Osteoblast (primary cell): ENCODE measurements at regions not wholly inside any gene's neighbourhood (a gene's known extent, or its start where the extent isn't known, plus 50 kb on each side); places are given as distances from the start of the nearest gene placed in this dataset.

Experiments used
- DNase-seq: peaks from one replicate; pipeline ENCODE4 v3.0.0; 2011; ENCODE audit warnings: low spot score, mixed read lengths; ENCODE audit not compliant: insufficient read length; ENCODE audit errors: missing footprints
- H2AFZ ChIP-seq: 2 replicates; pipeline ENCODE4 v1.6.0; 2011; ENCODE audit warnings: mild to moderate bottlenecking, low read length
- H3K27ac ChIP-seq: 2 replicates; pipeline ENCODE4 v1.5.1; 2011; ENCODE audit warnings: mild to moderate bottlenecking, low read depth, low read length, moderate library complexity
- H3K27me3 ChIP-seq: 2 replicates; pipeline ENCODE4 v1.6.0; 2012; ENCODE audit warnings: mild to moderate bottlenecking, control low read depth, inconsistent platforms, low read length, moderate library complexity; ENCODE audit not compliant: insufficient read depth
- H3K36me3 ChIP-seq: 2 replicates; pipeline ENCODE4 v1.5.1; 2011; ENCODE audit warnings: mild to moderate bottlenecking, low read length, control low read depth, moderate library complexity; ENCODE audit not compliant: insufficient read depth
- H3K4me1 ChIP-seq: 2 replicates; pipeline ENCODE4 v1.5.1; 2011; ENCODE audit warnings: mild to moderate bottlenecking, low read length, control low read depth, moderate library complexity; ENCODE audit not compliant: insufficient read depth
- H3K4me2 ChIP-seq: 2 replicates; pipeline ENCODE4 v1.6.0; 2011; ENCODE audit warnings: mild to moderate bottlenecking, low read length; ENCODE audit not compliant: insufficient read depth
- H3K4me3 ChIP-seq: fragments of 200-600 bp; sonication (generic); 3 replicates; pipeline ENCODE4 v1.5.1; 2012; ENCODE audit warnings: mild to moderate bottlenecking, low read length, inconsistent platforms; ENCODE audit not compliant: insufficient read depth
- H3K79me2 ChIP-seq: 2 replicates; pipeline ENCODE4 v1.6.0; 2012; ENCODE audit warnings: mild to moderate bottlenecking, low read length, control low read depth, inconsistent platforms; ENCODE audit not compliant: insufficient read depth
- H3K9me3 ChIP-seq: 2 replicates; pipeline ENCODE4 v1.5.1; 2011; ENCODE audit warnings: low read depth, low read length, control low read depth
- H4K20me1 ChIP-seq: 2 replicates; pipeline ENCODE4 v1.6.0; 2012; ENCODE audit warnings: mild to moderate bottlenecking, low read length, control low read depth; ENCODE audit not compliant: insufficient read depth
- CTCF ChIP-seq: IDR thresholded peaks from 2 replicates; pipeline ENCODE4 v1.5.1; 2011; ENCODE audit warnings: mild to moderate bottlenecking, low read depth, low read length, moderate library complexity; ENCODE audit errors: extremely low read depth

GRCh38 chr3:113063126-113063894 lies 72.5 kb downstream of the GTPBP8 start:
- Histone ChIP-seq H3K27ac (no peak overlapping the region), H3K4me2 (no peak overlapping the region), H3K79me2 (no peaks in the 10 kb centered on the region), H3K36me3 (no peaks in the 10 kb centered on the region), H4K20me1 (no peaks in the 10 kb centered on the region), H3K27me3 (no peaks in the 10 kb centered on the region), H3K4me3 (no peak overlapping the region), H3K9me3 (no peaks in the 10 kb centered on the region), H2AFZ (no peak overlapping the region), H3K4me1 (no peaks in the 10 kb centered on the region)
- DNase-seq, result no peak
- no peak for TF ChIP-seq CTCF

- H3K27ac ChIP-seq, result no peak overlapping the region
- no peaks in the 10 kb centered on the region for H3K9me3 ChIP-seq
- no peak for TF ChIP-seq CTCF
- no peaks in the 10 kb centered on the region for H3K4me1 ChIP-seq
- no peaks in the 10 kb centered on the region for H3K36me3 ChIP-seq
- no peak overlapping the region for H2AFZ ChIP-seq
- no peak overlapping the region for H3K4me2 ChIP-seq
- no peak for DNase-seq
- no peaks in the 10 kb centered on the region for H3K79me2 ChIP-seq
- H3K27me3 ChIP-seq, result no peaks in the 10 kb centered on the region
- no peak overlapping the region for H3K4me3 ChIP-seq
- no peaks in the 10 kb centered on the region for H4K20me1 ChIP-seq
Observed at GRCh38 chr3:113064183-113064582, 73.4 kb downstream of the GTPBP8 start.

- Histone ChIP-seq H2AFZ (no peak overlapping the region), H3K4me3 (no peak overlapping the region), H3K79me2 (no peaks in the 10 kb centered on the region), H3K9me3 (no peaks in the 10 kb centered on the region), H3K36me3 (no peaks in the 10 kb centered on the region), H3K4me1 (no peaks in the 10 kb centered on the region), H3K27me3 (no peaks in the 10 kb centered on the region), H4K20me1 (no peaks in the 10 kb centered on the region), H3K27ac (no peak overlapping the region), H3K4me2 (no peak overlapping the region)
- no peak for TF ChIP-seq CTCF
- no peak for DNase-seq
Observed at GRCh38 chr3:113065336-113065735, 74.6 kb downstream of the GTPBP8 start.

GRCh38 chr3:113070072-113070640 lies 79.4 kb downstream of the GTPBP8 start:
- no peak for TF ChIP-seq CTCF
- Histone ChIP-seq H3K9me3 (no peaks in the 10 kb centered on the region), H3K4me1 (no peaks in the 10 kb centered on the region), H3K4me3 (no peak overlapping the region), H2AFZ (no peak overlapping the region), H3K27me3 (no peaks in the 10 kb centered on the region), H4K20me1 (no peaks in the 10 kb centered on the region), H3K79me2 (no peaks in the 10 kb centered on the region), H3K4me2 (peak overlapping the region; percentile 17), H3K36me3 (no peaks in the 10 kb centered on the region), H3K27ac (no peak overlapping the region)
- no peak for DNase-seq
